Hepatocyte (in vitro differentiated cells): ENCODE measurements at regions not wholly inside any gene's neighbourhood (a gene's known extent, or its start where the extent isn't known, plus 50 kb on each side); places are given as distances from the start of the nearest gene placed in this dataset.

Experiments
- EZH2 ChIP-seq: fragments of 200-600 bp; sonication (generic); IDR thresholded peaks from 2 replicates; pipeline ENCODE4 v1.6.1; 2016; ENCODE audit warnings: antibody characterized with exemption, mild to moderate bottlenecking, borderline replicate concordance
- EZH2phosphoT487 ChIP-seq: fragments of 200-600 bp; sonication (generic); IDR thresholded peaks from one replicate; pipeline ENCODE4 v1.6.1; 2018; ENCODE audit warnings: antibody characterized with exemption, mild to moderate bottlenecking, low read depth, moderate library complexity; ENCODE audit not compliant: unreplicated experiment, severe bottlenecking
- TF ChIP-seq, protein P1 (sequence below): fragments of 200-600 bp; sonication (generic); IDR thresholded peaks from 2 replicates; pipeline ENCODE4 v1.5.1; 2016; ENCODE audit warnings: antibody characterized with exemption, mild to moderate bottlenecking; ENCODE audit not compliant: poor library complexity

DNA sequence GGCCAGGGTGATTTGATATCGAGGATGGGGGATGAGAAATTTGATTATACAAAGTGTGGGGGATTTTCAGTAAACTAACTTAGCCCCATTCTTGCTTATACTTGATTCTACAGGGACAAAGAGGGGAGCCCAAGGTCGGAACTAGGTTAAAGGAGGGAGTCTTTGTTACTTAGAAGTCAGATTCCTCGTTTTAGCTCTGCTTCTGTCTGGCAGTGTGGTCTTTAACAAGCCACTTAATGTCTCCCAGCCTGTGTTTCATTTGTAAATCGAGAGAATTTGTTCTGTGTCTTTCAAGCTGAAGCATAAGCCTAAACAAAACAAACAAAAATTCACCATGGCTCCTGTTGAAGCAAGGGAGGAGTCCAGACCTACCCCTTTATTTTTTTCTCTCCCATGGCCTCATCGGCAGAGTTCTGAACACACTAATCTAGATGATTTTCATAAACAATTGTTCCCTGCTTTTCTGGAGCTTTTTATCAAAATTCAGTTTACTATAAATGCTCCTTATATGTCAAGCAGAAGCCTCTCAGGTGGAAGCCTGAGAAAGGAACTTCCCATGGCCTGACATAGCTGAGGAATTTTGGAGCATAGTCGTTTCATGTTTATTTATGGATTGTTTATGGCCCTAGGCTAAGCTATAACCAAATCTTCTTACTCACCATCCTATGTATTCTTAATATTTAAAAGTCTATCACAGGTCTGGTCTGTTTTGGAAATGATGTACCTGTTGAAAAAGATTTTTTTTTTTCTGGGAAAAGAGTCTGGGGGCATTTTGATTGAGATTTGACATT is 62.6 kb upstream of the SYTL5 start:
- TF ChIP-seq, protein P1, sequence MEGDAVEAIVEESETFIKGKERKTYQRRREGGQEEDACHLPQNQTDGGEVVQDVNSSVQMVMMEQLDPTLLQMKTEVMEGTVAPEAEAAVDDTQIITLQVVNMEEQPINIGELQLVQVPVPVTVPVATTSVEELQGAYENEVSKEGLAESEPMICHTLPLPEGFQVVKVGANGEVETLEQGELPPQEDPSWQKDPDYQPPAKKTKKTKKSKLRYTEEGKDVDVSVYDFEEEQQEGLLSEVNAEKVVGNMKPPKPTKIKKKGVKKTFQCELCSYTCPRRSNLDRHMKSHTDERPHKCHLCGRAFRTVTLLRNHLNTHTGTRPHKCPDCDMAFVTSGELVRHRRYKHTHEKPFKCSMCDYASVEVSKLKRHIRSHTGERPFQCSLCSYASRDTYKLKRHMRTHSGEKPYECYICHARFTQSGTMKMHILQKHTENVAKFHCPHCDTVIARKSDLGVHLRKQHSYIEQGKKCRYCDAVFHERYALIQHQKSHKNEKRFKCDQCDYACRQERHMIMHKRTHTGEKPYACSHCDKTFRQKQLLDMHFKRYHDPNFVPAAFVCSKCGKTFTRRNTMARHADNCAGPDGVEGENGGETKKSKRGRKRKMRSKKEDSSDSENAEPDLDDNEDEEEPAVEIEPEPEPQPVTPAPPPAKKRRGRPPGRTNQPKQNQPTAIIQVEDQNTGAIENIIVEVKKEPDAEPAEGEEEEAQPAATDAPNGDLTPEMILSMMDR = no peak
- TF ChIP-seq EZH2phosphoT487 = no peak
- TF ChIP-seq EZH2 = no peak
